SK-N-SH (cell line): ENCODE measurements at regions not wholly inside any gene's neighbourhood (a gene's known extent, or its start where the extent isn't known, plus 50 kb on each side); places are given as distances from the start of the nearest gene placed in this dataset.

Source experiments
- ELF1 ChIP-seq: IDR thresholded peaks from 2 replicates; pipeline ENCODE4 v1.4.0; 2012
- EP300 ChIP-seq, 2 experiments: IDR thresholded peaks; 2 replicates each; pipeline versions ENCODE4 v1.4.0 to v1.6.1; 2012; ENCODE audit warnings: borderline replicate concordance in 1 of 2, low read depth in 1 of 2, low read length in 1 of 2
- EZH2phosphoT487 ChIP-seq: fragments of 200-600 bp; sonication (generic); IDR thresholded peaks from 2 replicates; pipeline ENCODE4 v1.6.1; 2017; ENCODE audit warnings: low read depth, mixed run types, mild to moderate bottlenecking, antibody characterized with exemption, moderate library complexity, borderline replicate concordance
- FOXJ3 ChIP-seq: sonication (generic); formaldehyde crosslinking; IDR thresholded peaks from 2 replicates; pipeline ENCODE4 v1.5.1; 2020; ENCODE audit warnings: mild to moderate bottlenecking, missing genetic modification reagents
- MXI1 ChIP-seq: IDR thresholded peaks from 2 replicates; pipeline ENCODE4 v1.6.1; 2012; ENCODE audit warnings: mild to moderate bottlenecking, low read depth, low read length, improper control_type of control experiment
- RAD21 ChIP-seq: IDR thresholded peaks from 2 replicates; pipeline ENCODE4 v1.6.1; 2012; ENCODE audit warnings: mild to moderate bottlenecking, low read length
- RCOR1 ChIP-seq: fragments of 150-350 bp; IDR thresholded peaks from 2 replicates; pipeline ENCODE4 v1.6.1; 2017; ENCODE audit warnings: antibody characterized with exemption, low read length
- SIN3A ChIP-seq: IDR thresholded peaks from 2 replicates; pipeline ENCODE4 v1.6.1; 2012; ENCODE audit warnings: low read depth, mild to moderate bottlenecking, low read length, moderate library complexity, borderline replicate concordance
- TEAD4 ChIP-seq: IDR thresholded peaks from 2 replicates; pipeline ENCODE4 v1.4.0; 2012; ENCODE audit warnings: mild to moderate bottlenecking, borderline replicate concordance; ENCODE audit not compliant: insufficient read depth
- YY1 ChIP-seq: IDR thresholded peaks from 2 replicates; pipeline ENCODE4 v1.4.0; 2012; ENCODE audit warnings: low read depth, mild to moderate bottlenecking
- TF ChIP-seq, protein P1 (sequence below): fragments of 200-600 bp; sonication (generic); IDR thresholded peaks from 2 replicates; pipeline ENCODE4 v1.6.1; 2017; ENCODE audit warnings: antibody characterized with exemption, mild to moderate bottlenecking, moderate library complexity
- TF ChIP-seq, protein P2 (sequence below): IDR thresholded peaks from 2 replicates; pipeline ENCODE4 v1.4.0; 2012; ENCODE audit warnings: low read depth

DNA sequence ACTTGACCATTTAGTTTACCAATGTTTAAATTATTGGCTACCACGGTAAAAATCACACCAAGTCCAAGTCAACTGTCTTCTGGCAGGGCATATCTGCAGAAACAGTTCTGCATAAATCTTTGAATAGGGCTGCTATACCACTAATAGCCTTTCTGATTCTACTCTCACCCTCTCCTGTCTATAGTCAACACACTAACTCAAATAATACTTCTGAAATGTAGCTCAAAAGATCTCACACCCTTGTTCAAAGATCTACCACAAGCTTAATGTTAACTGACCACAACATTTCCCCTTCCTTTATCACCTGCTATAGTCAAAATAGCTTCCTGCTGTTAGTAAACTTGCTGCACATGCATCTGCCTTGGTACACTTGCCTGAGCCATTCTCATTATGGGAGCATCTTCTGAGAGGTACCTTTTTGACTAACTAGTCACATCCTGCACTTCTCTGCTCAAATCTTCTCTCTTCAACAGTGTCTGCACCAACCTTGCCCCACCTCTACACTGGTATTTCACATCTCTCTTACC lies 319.4 kb downstream of the CDH10 start:
- TF ChIP-seq, protein P1, sequence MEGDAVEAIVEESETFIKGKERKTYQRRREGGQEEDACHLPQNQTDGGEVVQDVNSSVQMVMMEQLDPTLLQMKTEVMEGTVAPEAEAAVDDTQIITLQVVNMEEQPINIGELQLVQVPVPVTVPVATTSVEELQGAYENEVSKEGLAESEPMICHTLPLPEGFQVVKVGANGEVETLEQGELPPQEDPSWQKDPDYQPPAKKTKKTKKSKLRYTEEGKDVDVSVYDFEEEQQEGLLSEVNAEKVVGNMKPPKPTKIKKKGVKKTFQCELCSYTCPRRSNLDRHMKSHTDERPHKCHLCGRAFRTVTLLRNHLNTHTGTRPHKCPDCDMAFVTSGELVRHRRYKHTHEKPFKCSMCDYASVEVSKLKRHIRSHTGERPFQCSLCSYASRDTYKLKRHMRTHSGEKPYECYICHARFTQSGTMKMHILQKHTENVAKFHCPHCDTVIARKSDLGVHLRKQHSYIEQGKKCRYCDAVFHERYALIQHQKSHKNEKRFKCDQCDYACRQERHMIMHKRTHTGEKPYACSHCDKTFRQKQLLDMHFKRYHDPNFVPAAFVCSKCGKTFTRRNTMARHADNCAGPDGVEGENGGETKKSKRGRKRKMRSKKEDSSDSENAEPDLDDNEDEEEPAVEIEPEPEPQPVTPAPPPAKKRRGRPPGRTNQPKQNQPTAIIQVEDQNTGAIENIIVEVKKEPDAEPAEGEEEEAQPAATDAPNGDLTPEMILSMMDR = no peak
- no peak for TF ChIP-seq RAD21
- TF ChIP-seq MXI1 = no peak
- no peak for TF ChIP-seq FOXJ3 (CRISPR knock-in tag)
- no peak for TF ChIP-seq TEAD4
- no peak for TF ChIP-seq RCOR1
- TF ChIP-seq SIN3A = no peak
- TF ChIP-seq EP300 (IDR thresholded peaks at IDR 0.05; ENCODE audit: borderline replicate concordance in 1 of 2, low read depth in 1 of 2, low read length in 1 of 2) = no peak
- TF ChIP-seq EZH2phosphoT487 = no peak
- no peak for TF ChIP-seq ELF1
- no peak for TF ChIP-seq YY1
- TF ChIP-seq, protein P2, sequence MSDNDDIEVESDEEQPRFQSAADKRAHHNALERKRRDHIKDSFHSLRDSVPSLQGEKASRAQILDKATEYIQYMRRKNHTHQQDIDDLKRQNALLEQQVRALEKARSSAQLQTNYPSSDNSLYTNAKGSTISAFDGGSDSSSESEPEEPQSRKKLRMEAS = no peak
